K562 (cell line): ENCODE measurements at regions not wholly inside any gene's neighbourhood (a gene's known extent, or its start where the extent isn't known, plus 50 kb on each side); places are given as distances from the start of the nearest gene placed in this dataset.

ENCODE experiments used
- FOXJ3 ChIP-seq: sonication (generic); formaldehyde crosslinking; IDR thresholded peaks from 2 replicates; pipeline ENCODE4 v1.4.0; 2020; ENCODE audit warnings: mild to moderate bottlenecking, missing genetic modification reagents
- FOXP1 ChIP-seq: sonication (generic); formaldehyde crosslinking; IDR thresholded peaks from 2 replicates; pipeline ENCODE4 v1.8.0; 2022; ENCODE audit warnings: mild to moderate bottlenecking, missing genetic modification reagents
- HCFC1 ChIP-seq: IDR thresholded peaks from 2 replicates; pipeline ENCODE4 v1.6.1; 2012; ENCODE audit warnings: low read depth, low read length, improper control_type of control experiment
- L3MBTL2 ChIP-seq: fragments of 450-650 bp; IDR thresholded peaks from 2 replicates; pipeline ENCODE4 v1.6.1; 2016; ENCODE audit warnings: mild to moderate bottlenecking, moderate library complexity
- MTF1 ChIP-seq: fragments of 250-450 bp; sonication (Bioruptor Pico); IDR thresholded peaks from 2 replicates; pipeline ENCODE4 v1.9.0; 2021; ENCODE audit warnings: moderate library complexity, mild to moderate bottlenecking, inconsistent platforms, borderline replicate concordance
- MYC ChIP-seq, 2 experiments: fragments of 250-450 bp in 1 of 2; sonication (Bioruptor Pico) in 1 of 2; IDR thresholded peaks; 2 replicates each; pipeline versions ENCODE4 v1.5.1 to v1.6.1; 2012 to 2021; ENCODE audit warnings: low read depth in 2 of 2, borderline replicate concordance in 1 of 2, improper control_type of control experiment in 1 of 2, low read length in 1 of 2, mild to moderate bottlenecking in 1 of 2, moderate library complexity in 1 of 2
- PCBP2 ChIP-seq: fragments of 200-400 bp; formaldehyde crosslinking; IDR thresholded peaks from 2 replicates; pipeline ENCODE4 v1.6.1; 2018; ENCODE audit warnings: low read length, low read depth, mild to moderate bottlenecking, moderate library complexity; ENCODE audit not compliant: poor library complexity, severe bottlenecking
- RAD21 ChIP-seq, 2 experiments: fragments of 250-450 bp in 1 of 2; fragments of 450-650 bp in 1 of 2; sonication (Bioruptor Pico) in 1 of 2; formaldehyde crosslinking in 1 of 2; IDR thresholded peaks in 1 of 2; conservative IDR thresholded peaks in 1 of 2; 2 replicates each; pipeline versions ENCODE4 v1.4.0 to v1.8.0; 2020 to 2022; ENCODE audit warnings: mild to moderate bottlenecking in 2 of 2, moderate library complexity in 1 of 2
- RBM39 ChIP-seq: fragments of 200-400 bp; formaldehyde crosslinking; optimal IDR thresholded peaks from 2 replicates; pipeline ENCODE3; 2018; ENCODE audit warnings: low read depth, low read length
- TCFL5 ChIP-seq: fragments of 250-450 bp; sonication (Bioruptor Pico); conservative IDR thresholded peaks from 2 replicates; pipeline ENCODE4 v1.6.1; 2021; ENCODE audit warnings: mild to moderate bottlenecking, moderate library complexity, matching md5 sums
- ZNF143 ChIP-seq: sonication (generic); formaldehyde crosslinking; IDR thresholded peaks from 2 replicates; pipeline ENCODE4 v1.9.0; 2022; ENCODE audit warnings: mild to moderate bottlenecking, missing genetic modification reagents
- ZNF184 ChIP-seq: sonication (generic); formaldehyde crosslinking; IDR thresholded peaks from 2 replicates; pipeline ENCODE4 v1.5.0; 2020; ENCODE audit warnings: missing genetic modification reagents
- ZNF311 ChIP-seq: fragments of 250-450 bp; sonication (Bioruptor Pico); IDR thresholded peaks from 2 replicates; pipeline ENCODE4 v1.4.0; 2020; ENCODE audit warnings: mild to moderate bottlenecking, moderate library complexity
- ZNF354B ChIP-seq: fragments of 250-450 bp; sonication (Bioruptor Pico); IDR thresholded peaks from 2 replicates; pipeline ENCODE4 v1.4.0; 2020
- ZNF584 ChIP-seq: fragments of 200-800 bp; sonication (Bioruptor generic); IDR thresholded peaks from 2 replicates; pipeline ENCODE4 v1.6.1; 2016; ENCODE audit warnings: low read depth, mild to moderate bottlenecking, missing genetic modification characterization, missing compliant biosample characterization
- TF ChIP-seq, protein P1 (sequence below): fragments of 200-600 bp; sonication (generic); IDR thresholded peaks from one replicate; pipeline ENCODE4 v1.6.1; 2012; ENCODE audit warnings: mild to moderate bottlenecking, low read depth, low read length, inconsistent platforms
- TF ChIP-seq, protein P2 (sequence below): fragments of 450-650 bp; IDR thresholded peaks from one replicate; pipeline ENCODE4 v1.6.1; 2018; ENCODE audit warnings: mild to moderate bottlenecking, moderate library complexity; ENCODE audit not compliant: partially characterized antibody

DNA sequence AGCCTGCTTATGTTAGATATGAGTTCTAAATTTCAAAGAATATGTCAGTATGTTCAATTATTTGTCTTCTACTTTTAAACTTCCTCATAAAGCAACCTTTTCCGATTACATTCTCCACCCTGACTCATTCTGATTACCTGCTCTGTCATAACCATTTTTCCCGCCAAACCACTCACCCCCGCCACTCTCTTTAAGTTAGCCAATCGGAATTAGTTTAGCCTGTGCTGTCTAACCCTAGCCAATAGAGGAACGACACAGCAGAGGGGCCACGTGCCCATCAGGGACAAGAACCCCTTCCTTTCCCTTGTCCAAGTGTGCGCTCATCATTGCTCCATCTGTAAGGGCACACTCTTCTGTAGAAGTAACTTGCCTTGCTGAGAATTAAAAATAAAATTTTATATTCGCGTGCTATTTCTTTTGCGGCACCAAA, 91.4 kb downstream of the CCDC71L start (continued):
- TF ChIP-seq, protein P1, sequence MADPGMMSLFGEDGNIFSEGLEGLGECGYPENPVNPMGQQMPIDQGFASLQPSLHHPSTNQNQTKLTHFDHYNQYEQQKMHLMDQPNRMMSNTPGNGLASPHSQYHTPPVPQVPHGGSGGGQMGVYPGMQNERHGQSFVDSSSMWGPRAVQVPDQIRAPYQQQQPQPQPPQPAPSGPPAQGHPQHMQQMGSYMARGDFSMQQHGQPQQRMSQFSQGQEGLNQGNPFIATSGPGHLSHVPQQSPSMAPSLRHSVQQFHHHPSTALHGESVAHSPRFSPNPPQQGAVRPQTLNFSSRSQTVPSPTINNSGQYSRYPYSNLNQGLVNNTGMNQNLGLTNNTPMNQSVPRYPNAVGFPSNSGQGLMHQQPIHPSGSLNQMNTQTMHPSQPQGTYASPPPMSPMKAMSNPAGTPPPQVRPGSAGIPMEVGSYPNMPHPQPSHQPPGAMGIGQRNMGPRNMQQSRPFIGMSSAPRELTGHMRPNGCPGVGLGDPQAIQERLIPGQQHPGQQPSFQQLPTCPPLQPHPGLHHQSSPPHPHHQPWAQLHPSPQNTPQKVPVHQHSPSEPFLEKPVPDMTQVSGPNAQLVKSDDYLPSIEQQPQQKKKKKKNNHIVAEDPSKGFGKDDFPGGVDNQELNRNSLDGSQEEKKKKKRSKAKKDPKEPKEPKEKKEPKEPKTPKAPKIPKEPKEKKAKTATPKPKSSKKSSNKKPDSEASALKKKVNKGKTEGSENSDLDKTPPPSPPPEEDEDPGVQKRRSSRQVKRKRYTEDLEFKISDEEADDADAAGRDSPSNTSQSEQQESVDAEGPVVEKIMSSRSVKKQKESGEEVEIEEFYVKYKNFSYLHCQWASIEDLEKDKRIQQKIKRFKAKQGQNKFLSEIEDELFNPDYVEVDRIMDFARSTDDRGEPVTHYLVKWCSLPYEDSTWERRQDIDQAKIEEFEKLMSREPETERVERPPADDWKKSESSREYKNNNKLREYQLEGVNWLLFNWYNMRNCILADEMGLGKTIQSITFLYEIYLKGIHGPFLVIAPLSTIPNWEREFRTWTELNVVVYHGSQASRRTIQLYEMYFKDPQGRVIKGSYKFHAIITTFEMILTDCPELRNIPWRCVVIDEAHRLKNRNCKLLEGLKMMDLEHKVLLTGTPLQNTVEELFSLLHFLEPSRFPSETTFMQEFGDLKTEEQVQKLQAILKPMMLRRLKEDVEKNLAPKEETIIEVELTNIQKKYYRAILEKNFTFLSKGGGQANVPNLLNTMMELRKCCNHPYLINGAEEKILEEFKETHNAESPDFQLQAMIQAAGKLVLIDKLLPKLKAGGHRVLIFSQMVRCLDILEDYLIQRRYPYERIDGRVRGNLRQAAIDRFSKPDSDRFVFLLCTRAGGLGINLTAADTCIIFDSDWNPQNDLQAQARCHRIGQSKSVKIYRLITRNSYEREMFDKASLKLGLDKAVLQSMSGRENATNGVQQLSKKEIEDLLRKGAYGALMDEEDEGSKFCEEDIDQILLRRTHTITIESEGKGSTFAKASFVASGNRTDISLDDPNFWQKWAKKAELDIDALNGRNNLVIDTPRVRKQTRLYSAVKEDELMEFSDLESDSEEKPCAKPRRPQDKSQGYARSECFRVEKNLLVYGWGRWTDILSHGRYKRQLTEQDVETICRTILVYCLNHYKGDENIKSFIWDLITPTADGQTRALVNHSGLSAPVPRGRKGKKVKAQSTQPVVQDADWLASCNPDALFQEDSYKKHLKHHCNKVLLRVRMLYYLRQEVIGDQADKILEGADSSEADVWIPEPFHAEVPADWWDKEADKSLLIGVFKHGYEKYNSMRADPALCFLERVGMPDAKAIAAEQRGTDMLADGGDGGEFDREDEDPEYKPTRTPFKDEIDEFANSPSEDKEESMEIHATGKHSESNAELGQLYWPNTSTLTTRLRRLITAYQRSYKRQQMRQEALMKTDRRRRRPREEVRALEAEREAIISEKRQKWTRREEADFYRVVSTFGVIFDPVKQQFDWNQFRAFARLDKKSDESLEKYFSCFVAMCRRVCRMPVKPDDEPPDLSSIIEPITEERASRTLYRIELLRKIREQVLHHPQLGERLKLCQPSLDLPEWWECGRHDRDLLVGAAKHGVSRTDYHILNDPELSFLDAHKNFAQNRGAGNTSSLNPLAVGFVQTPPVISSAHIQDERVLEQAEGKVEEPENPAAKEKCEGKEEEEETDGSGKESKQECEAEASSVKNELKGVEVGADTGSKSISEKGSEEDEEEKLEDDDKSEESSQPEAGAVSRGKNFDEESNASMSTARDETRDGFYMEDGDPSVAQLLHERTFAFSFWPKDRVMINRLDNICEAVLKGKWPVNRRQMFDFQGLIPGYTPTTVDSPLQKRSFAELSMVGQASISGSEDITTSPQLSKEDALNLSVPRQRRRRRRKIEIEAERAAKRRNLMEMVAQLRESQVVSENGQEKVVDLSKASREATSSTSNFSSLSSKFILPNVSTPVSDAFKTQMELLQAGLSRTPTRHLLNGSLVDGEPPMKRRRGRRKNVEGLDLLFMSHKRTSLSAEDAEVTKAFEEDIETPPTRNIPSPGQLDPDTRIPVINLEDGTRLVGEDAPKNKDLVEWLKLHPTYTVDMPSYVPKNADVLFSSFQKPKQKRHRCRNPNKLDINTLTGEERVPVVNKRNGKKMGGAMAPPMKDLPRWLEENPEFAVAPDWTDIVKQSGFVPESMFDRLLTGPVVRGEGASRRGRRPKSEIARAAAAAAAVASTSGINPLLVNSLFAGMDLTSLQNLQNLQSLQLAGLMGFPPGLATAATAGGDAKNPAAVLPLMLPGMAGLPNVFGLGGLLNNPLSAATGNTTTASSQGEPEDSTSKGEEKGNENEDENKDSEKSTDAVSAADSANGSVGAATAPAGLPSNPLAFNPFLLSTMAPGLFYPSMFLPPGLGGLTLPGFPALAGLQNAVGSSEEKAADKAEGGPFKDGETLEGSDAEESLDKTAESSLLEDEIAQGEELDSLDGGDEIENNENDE: no peak
- TF ChIP-seq ZNF354B (CRISPR knock-in tag): peak; percentile 69
- peak; percentile 87 for TF ChIP-seq MTF1 (CRISPR knock-in tag)
- peak; percentile 96 for TF ChIP-seq ZNF584 (CRISPR knock-in tag)
- TF ChIP-seq FOXJ3 (CRISPR knock-in tag): no peak
- TF ChIP-seq RBM39: no peak
- TF ChIP-seq, protein P2, sequence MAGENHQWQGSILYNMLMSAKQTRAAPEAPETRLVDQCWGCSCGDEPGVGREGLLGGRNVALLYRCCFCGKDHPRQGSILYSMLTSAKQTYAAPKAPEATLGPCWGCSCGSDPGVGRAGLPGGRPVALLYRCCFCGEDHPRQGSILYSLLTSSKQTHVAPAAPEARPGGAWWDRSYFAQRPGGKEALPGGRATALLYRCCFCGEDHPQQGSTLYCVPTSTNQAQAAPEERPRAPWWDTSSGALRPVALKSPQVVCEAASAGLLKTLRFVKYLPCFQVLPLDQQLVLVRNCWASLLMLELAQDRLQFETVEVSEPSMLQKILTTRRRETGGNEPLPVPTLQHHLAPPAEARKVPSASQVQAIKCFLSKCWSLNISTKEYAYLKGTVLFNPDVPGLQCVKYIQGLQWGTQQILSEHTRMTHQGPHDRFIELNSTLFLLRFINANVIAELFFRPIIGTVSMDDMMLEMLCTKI: no peak
- TF ChIP-seq PCBP2: no peak
- no peak for TF ChIP-seq ZNF184 (CRISPR knock-in tag)
- TF ChIP-seq RAD21 (CRISPR knock-in tag; conservative IDR thresholded peaks at IDR 0.05 in 1 of 2, IDR thresholded peaks at IDR 0.05 in 1 of 2): no peak
- peak; percentile 95 for TF ChIP-seq ZNF311
- no peak for TF ChIP-seq FOXP1
- peak; percentile 64 for TF ChIP-seq MYC (IDR thresholded peaks at IDR 0.05; ENCODE audit: low read depth, low read length)
- no peak for TF ChIP-seq MYC (CRISPR knock-in tag; IDR thresholded peaks at IDR 0.05; ENCODE audit: borderline replicate concordance, low read depth)
- peak; percentile 79 for TF ChIP-seq TCFL5 (CRISPR knock-in tag)
- peak; percentile 98 for TF ChIP-seq L3MBTL2
- no peak for TF ChIP-seq HCFC1
- no peak for TF ChIP-seq ZNF143 (CRISPR knock-in tag)
